Fibroblast of pulmonary artery (primary cell): ENCODE measurements at regions not wholly inside any gene's neighbourhood (a gene's known extent, or its start where the extent isn't known, plus 50 kb on each side); places are given as distances from the start of the nearest gene placed in this dataset.

Experiments
- DNase-seq: peaks from one replicate; pipeline ENCODE4 v3.0.0-alpha.2; 2010; ENCODE audit warnings: low read depth
- H3K4me3 ChIP-seq: replicated peaks from 2 replicates; pipeline ENCODE4 v1.5.1; 2011; ENCODE audit warnings: low read depth, mild to moderate bottlenecking, control low read depth, low read length, moderate library complexity
- TF ChIP-seq, protein P1 (sequence below): IDR thresholded peaks from 2 replicates; pipeline ENCODE4 v1.5.1; 2011; ENCODE audit warnings: mild to moderate bottlenecking, control low read depth, low read length, inconsistent platforms; ENCODE audit errors: missing control alignments

DNA sequence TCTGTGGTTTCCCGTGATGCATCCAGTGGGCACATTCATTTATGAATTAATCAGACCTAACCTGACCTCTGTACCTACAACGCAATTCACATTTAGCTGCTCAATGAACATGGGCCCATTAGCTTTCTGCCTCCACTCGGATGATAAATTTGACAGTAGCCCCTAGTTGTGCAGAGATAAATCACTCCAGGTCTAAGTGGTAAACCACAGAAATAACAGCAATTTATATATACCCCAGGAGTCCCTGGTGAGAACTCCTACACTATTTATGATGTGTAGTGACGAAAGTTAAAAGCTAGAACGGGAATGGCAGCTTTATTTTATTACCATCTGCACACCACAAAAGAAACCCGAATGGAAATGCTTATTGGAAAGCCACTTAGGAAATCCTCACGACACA, 371.5 kb downstream of the HAPSTR1 start:
- DNase-seq, result no peak

DNA sequence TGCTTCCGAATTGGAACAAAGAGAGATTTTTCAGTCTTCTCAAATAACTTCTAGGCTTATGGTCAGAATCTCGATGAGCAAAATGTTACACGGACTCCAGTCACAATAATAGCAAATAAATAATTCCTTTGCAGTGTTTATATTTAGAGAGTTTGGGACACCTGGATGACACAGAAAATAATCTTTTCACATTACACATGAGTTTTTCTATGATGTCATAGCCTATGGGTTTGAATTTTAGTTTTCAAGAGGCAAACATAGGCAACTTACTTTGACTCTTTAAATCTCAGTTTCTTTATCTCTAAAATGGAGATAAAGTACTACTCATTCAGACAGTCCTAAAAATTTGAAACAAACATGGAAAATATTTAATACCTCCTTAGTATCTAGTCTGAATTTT, 372.0 kb downstream of the HAPSTR1 start:
- TF ChIP-seq, protein P1, sequence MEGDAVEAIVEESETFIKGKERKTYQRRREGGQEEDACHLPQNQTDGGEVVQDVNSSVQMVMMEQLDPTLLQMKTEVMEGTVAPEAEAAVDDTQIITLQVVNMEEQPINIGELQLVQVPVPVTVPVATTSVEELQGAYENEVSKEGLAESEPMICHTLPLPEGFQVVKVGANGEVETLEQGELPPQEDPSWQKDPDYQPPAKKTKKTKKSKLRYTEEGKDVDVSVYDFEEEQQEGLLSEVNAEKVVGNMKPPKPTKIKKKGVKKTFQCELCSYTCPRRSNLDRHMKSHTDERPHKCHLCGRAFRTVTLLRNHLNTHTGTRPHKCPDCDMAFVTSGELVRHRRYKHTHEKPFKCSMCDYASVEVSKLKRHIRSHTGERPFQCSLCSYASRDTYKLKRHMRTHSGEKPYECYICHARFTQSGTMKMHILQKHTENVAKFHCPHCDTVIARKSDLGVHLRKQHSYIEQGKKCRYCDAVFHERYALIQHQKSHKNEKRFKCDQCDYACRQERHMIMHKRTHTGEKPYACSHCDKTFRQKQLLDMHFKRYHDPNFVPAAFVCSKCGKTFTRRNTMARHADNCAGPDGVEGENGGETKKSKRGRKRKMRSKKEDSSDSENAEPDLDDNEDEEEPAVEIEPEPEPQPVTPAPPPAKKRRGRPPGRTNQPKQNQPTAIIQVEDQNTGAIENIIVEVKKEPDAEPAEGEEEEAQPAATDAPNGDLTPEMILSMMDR, result no peak
- no peak overlapping the region for H3K4me3 ChIP-seq
- no peak for DNase-seq

More for the DNA sequence above, 371.5 kb downstream of the HAPSTR1 start:
- H3K4me3 ChIP-seq, result no peak overlapping the region
- TF ChIP-seq, protein P1, result no peak

DNA sequence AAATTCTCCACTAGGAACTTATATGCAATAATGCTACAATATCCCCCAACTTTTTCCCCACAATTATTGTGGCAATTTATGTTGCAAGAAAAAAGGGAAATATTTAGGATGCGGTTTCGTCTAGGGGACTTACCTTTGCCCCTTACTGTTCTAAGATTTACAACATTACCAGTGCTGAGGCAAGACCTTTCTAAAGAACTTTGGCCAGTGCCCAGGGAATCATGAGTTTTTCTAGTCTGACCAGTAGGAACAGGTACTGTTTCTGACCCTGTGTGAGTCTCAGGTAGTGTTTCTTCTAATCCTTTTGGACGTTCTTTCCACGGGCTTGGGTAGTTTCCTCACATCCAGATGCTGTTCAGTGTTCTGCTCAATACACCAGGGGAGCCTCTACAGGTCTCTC, 373.7 kb downstream of the HAPSTR1 start:
- DNase-seq, result no peak
- TF ChIP-seq, protein P1, result no peak
- H3K4me3 ChIP-seq, result no peak overlapping the region

DNA sequence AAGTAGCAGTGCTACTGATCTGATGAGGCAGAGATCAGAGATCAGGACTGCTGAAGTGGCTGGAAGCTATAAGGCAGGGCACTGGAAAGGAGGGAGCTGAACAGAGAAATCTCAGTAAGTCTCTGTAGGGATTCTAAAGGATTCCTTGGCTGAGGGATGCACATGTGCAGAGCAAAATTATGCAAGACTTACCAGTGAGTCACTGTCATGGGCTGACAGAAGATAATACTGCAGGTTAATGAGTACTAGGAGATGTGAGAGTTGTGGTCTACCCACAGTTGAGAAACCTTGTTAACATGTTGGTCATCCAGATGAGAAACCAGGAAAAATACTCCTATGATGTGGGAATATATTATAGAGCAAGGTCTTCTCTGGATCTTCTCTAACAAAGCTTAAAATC, 378.1 kb downstream of the HAPSTR1 start:
- no peak for DNase-seq
- TF ChIP-seq, protein P1, result no peak
- H3K4me3 ChIP-seq, result no peak overlapping the region

DNA sequence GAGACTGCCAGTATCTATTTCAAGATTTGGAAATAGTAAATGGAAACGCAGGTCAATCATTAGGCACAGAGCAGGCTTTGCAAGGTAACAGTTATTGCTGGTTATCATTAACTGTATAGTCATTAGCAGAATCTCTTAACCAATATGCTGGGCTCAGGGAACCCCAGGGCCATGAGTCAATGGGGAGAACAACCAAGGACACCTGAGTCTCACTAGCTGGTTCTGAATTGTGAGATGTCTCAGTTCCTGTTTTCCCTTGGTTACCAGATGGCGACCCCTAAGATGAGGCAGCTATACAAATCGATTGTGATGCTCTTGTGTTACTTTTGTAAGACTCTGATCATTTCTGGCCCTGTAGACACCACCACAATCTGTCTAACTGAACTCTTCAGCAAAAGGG, 385.3 kb downstream of the HAPSTR1 start:
- no peak overlapping the region for H3K4me3 ChIP-seq
- no peak for DNase-seq
- TF ChIP-seq, protein P1, result no peak

DNA sequence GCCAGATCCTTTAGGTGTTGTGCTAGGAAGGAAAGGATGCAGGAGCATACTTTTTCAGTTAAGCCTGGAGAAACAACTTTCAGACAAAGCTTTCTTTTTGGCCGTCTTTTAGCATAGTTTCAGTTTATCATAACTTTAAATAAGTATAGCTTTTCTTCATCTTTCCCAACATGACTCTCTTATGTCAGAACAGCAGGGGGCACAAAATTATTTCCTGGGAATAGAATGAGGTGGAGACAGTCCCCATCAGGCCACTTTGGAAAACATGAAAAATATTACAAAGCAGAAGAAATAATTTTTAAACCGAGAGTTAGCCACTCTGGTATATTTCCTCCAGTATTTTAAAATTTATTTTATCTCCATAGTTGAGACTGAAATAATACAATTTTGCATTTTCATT, 387.6 kb downstream of the HAPSTR1 start:
- no peak overlapping the region for H3K4me3 ChIP-seq
- TF ChIP-seq, protein P1, result no peak
- no peak for DNase-seq

DNA sequence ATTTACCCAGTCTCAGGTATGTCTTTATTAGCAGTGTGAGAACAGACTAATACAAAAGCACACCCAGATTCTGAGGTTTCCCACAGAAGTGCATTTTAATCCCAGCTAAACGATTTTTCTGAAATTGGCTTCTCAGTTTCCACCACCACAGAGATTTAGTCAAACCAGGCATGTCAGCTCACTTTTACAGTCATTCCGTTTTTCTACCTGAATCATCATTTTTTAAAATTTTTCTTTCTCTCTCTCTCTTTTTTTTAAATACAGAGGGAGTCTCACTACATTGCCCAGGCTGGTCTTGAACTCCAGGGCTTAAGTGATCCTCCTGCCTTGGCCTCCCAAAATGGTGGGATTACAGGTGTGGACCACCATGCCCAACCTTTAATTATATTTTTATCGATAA, 389.1 kb downstream of the HAPSTR1 start:
- TF ChIP-seq, protein P1, result no peak
- DNase-seq, result no peak
- H3K4me3 ChIP-seq, result no peak overlapping the region
